HepG2 (cell line): ENCODE measurements at regions not wholly inside any gene's neighbourhood (a gene's known extent, or its start where the extent isn't known, plus 50 kb on each side); places are given as distances from the start of the nearest gene placed in this dataset.

Experiments
- AFF4 ChIP-seq: sonication (generic); formaldehyde crosslinking; IDR thresholded peaks from 2 replicates; pipeline ENCODE4 v1.4.0; 2020; ENCODE audit warnings: missing genetic modification reagents
- BATF2 ChIP-seq: sonication (generic); formaldehyde crosslinking; IDR thresholded peaks from 2 replicates; pipeline ENCODE4 v1.8.0; 2022; ENCODE audit warnings: mild to moderate bottlenecking, missing genetic modification reagents, moderate library complexity
- CREB1 ChIP-seq, 2 experiments: fragments of 450-650 bp in 1 of 2; IDR thresholded peaks; 2 replicates each; pipeline ENCODE4 v1.6.1; 2016 to 2017; ENCODE audit warnings: control low read depth in 1 of 2, mild to moderate bottlenecking in 1 of 2, missing compliant biosample characterization in 1 of 2, missing genetic modification characterization in 1 of 2
- ELF3 ChIP-seq: IDR thresholded peaks from 2 replicates; pipeline ENCODE4 v1.6.1; 2016; ENCODE audit warnings: missing genetic modification reagents, missing compliant biosample characterization
- GFI1 ChIP-seq: sonication (generic); formaldehyde crosslinking; IDR thresholded peaks from 2 replicates; pipeline ENCODE4 v1.5.0; 2020; ENCODE audit warnings: missing genetic modification reagents, mild to moderate bottlenecking, borderline replicate concordance
- HNRNPK ChIP-seq: fragments of 200-400 bp; formaldehyde crosslinking; IDR thresholded peaks from 2 replicates; pipeline ENCODE4 v1.6.1; 2018; ENCODE audit warnings: low read length, low read depth, moderate library complexity, mild to moderate bottlenecking; ENCODE audit not compliant: poor library complexity, severe bottlenecking
- IRF9 ChIP-seq: sonication (generic); formaldehyde crosslinking; IDR thresholded peaks from 2 replicates; pipeline ENCODE4 v1.8.0; 2022; ENCODE audit warnings: missing genetic modification reagents, mild to moderate bottlenecking, borderline replicate concordance
- LRRFIP1 ChIP-seq: sonication (generic); formaldehyde crosslinking; conservative IDR thresholded peaks from 2 replicates; pipeline ENCODE4 v1.4.0; 2020; ENCODE audit warnings: missing genetic modification reagents
- MXI1 ChIP-seq: IDR thresholded peaks from 3 replicates; pipeline ENCODE4 v1.6.1; 2012; ENCODE audit warnings: low read depth, low read length, inconsistent platforms, borderline replicate concordance
- NFIC ChIP-seq: IDR thresholded peaks from 2 replicates; pipeline ENCODE4 v1.6.1; 2012; ENCODE audit warnings: mild to moderate bottlenecking, low read length, inconsistent platforms
- SOX6 ChIP-seq, 2 experiments: fragments of 450-650 bp in 1 of 2; sonication (generic) in 1 of 2; formaldehyde crosslinking in 1 of 2; IDR thresholded peaks; 2 replicates each; pipeline versions ENCODE4 v1.4.0 to v1.6.1; 2017 to 2020; ENCODE audit warnings: antibody characterized with exemption in 1 of 2, mild to moderate bottlenecking in 1 of 2, missing genetic modification reagents in 1 of 2
- ZFP41 ChIP-seq: sonication (generic); formaldehyde crosslinking; IDR thresholded peaks from 2 replicates; pipeline ENCODE4 v1.4.0; 2020; ENCODE audit warnings: mild to moderate bottlenecking, missing genetic modification reagents, borderline replicate concordance
- ZIK1 ChIP-seq: sonication (generic); formaldehyde crosslinking; IDR thresholded peaks from 2 replicates; pipeline ENCODE4 v1.5.0; 2020; ENCODE audit warnings: mild to moderate bottlenecking, low read depth, missing genetic modification reagents, borderline replicate concordance
- ZKSCAN8 ChIP-seq: IDR thresholded peaks from 2 replicates; pipeline ENCODE4 v1.6.1; 2016; ENCODE audit warnings: borderline replicate concordance, missing genetic modification reagents, missing compliant biosample characterization
- ZNF121 ChIP-seq: sonication (generic); formaldehyde crosslinking; IDR thresholded peaks from 2 replicates; pipeline ENCODE4 v1.5.0; 2020; ENCODE audit warnings: mild to moderate bottlenecking, missing genetic modification reagents
- ZNF326 ChIP-seq: sonication (generic); formaldehyde crosslinking; IDR thresholded peaks from 2 replicates; pipeline ENCODE4 v1.4.0; 2020; ENCODE audit warnings: missing genetic modification reagents, borderline replicate concordance
- ZNF451 ChIP-seq: sonication (generic); formaldehyde crosslinking; IDR thresholded peaks from 2 replicates; pipeline ENCODE4 v1.5.0; 2020; ENCODE audit warnings: mild to moderate bottlenecking, missing genetic modification reagents
- ZNF576 ChIP-seq: sonication (generic); formaldehyde crosslinking; IDR thresholded peaks from 2 replicates; pipeline ENCODE4 v1.4.0; 2020; ENCODE audit warnings: mild to moderate bottlenecking, missing genetic modification reagents
- ZNF713 ChIP-seq: sonication (generic); formaldehyde crosslinking; IDR thresholded peaks from 2 replicates; pipeline ENCODE4 v1.4.0; 2020; ENCODE audit warnings: mild to moderate bottlenecking, missing genetic modification reagents
- ZNF792 ChIP-seq: IDR thresholded peaks from 2 replicates; pipeline ENCODE4 v1.6.1; 2016
- ZNF891 ChIP-seq: sonication (generic); formaldehyde crosslinking; IDR thresholded peaks from 2 replicates; pipeline ENCODE4 v1.5.0; 2020; ENCODE audit warnings: mild to moderate bottlenecking, missing genetic modification reagents
- ZSCAN20 ChIP-seq: sonication (generic); formaldehyde crosslinking; IDR thresholded peaks from 2 replicates; pipeline ENCODE4 v1.4.0; 2020; ENCODE audit warnings: missing genetic modification reagents, mild to moderate bottlenecking, borderline replicate concordance

- TF ChIP-seq ZNF121 (CRISPR knock-in tag) (no peak), HNRNPK (no peak), ZNF713 (no peak), ZFP41 (CRISPR knock-in tag) (no peak), BATF2 (CRISPR knock-in tag) (no peak), ZNF891 (CRISPR knock-in tag) (no peak), IRF9 (CRISPR knock-in tag) (no peak), ZNF451 (CRISPR knock-in tag) (no peak), LRRFIP1 (CRISPR knock-in tag) (no peak), ZKSCAN8 (no peak), ZNF576 (CRISPR knock-in tag) (no peak), ZIK1 (CRISPR knock-in tag) (no peak), ZNF326 (CRISPR knock-in tag) (no peak), NFIC (no peak), ZNF792 (CRISPR knock-in tag) (0 out of 2 replicates have a peak, but pooled peaks have one; percentile 31), AFF4 (CRISPR knock-in tag) (no peak), SOX6 (IDR thresholded peaks at IDR 0.05) (no peak), SOX6 (CRISPR knock-in tag; IDR thresholded peaks at IDR 0.05) (no peak), MXI1 (no peak), ZSCAN20 (CRISPR knock-in tag) (no peak), CREB1 (IDR thresholded peaks at IDR 0.05) (0 out of 2 replicates have a peak, but pooled peaks have one; percentile 6), CREB1 (CRISPR knock-in tag; IDR thresholded peaks at IDR 0.05) (0 out of 2 replicates have a peak, but pooled peaks have one; percentile 14), ELF3 (CRISPR knock-in tag) (peak; percentile 65), GFI1 (CRISPR knock-in tag) (no peak)
Observed at GRCh38 chr6:21538186-21538798, 55.3 kb upstream of the SOX4 start (continued).
